ENCODE measurements at regions not wholly inside any gene's neighbourhood (a gene's known extent, or its start where the extent isn't known, plus 50 kb on each side); places are given as distances from the start of the nearest gene placed in this dataset.

DNA sequence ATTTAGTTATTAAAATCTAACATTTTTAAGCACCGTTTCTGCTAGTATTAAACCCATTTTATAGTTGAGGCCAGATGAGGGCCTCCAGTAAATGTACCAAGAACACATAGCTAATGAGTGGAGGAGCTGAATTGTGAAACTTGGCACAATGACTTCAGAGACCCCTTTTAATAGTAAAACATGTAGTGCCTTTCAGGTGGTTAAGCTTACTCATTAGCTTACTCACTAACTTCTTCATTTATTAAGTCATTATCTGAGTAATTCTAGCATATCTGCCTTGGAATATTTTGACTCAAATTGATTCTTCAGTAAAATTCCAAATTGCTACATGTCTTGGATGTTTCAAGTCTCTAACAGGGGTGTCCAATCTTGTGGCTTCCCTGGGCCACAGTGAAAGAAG, 735.2 kb downstream of the LIG4 start:
- Mint-ChIP-seq H3K36me3 (ENCODE audit: insufficient read depth) (no peaks in the 10 kb centered on the region), H3K9me3 (ENCODE audit: low read depth) (no peaks in the 10 kb centered on the region), H3K4me3 (ENCODE audit: low read depth) (no peak overlapping the region), H3K4me1 (ENCODE audit: low read depth) (peaks cover 10% of the 10 kb centered on the region), H3K27me3 (peaks cover 50% of the 10 kb centered on the region), H3K27ac (no peak overlapping the region)
- no peak for DNase-seq (ENCODE audit: low spot score, unreplicated experiment)
- no peak for TF ChIP-seq CTCF (IDR thresholded peaks at IDR 0.05; ENCODE audit: unreplicated experiment)

GRCh38 chr13:107477772-107478379, 737.5 kb downstream of the LIG4 start:
- Mint-ChIP-seq H3K9me3 (ENCODE audit: low read depth) (no peaks in the 10 kb centered on the region), H3K36me3 (ENCODE audit: insufficient read depth) (no peaks in the 10 kb centered on the region), H3K4me3 (ENCODE audit: low read depth) (no peak overlapping the region), H3K27ac (no peak overlapping the region), H3K27me3 (peaks cover 65% of the 10 kb centered on the region), H3K4me1 (ENCODE audit: low read depth) (peaks cover 10% of the 10 kb centered on the region)
- no peak for DNase-seq (ENCODE audit: low spot score, unreplicated experiment)
- no peak for TF ChIP-seq CTCF (IDR thresholded peaks at IDR 0.05; ENCODE audit: unreplicated experiment)

GRCh38 chr13:107475753-107476453, 739.4 kb downstream of the LIG4 start:
- Mint-ChIP-seq H3K36me3 (ENCODE audit: insufficient read depth) (no peaks in the 10 kb centered on the region), H3K4me1 (ENCODE audit: low read depth) (peaks cover 10% of the 10 kb centered on the region), H3K27ac (no peak overlapping the region), H3K4me3 (ENCODE audit: low read depth) (no peak overlapping the region), H3K9me3 (ENCODE audit: low read depth) (no peaks in the 10 kb centered on the region), H3K27me3 (peaks cover 55% of the 10 kb centered on the region)
- no peak for DNase-seq (ENCODE audit: low spot score, unreplicated experiment)
- TF ChIP-seq CTCF (IDR thresholded peaks at IDR 0.05; ENCODE audit: unreplicated experiment): no peak

GRCh38 chr13:107473253-107473652, 742.1 kb downstream of the LIG4 start:
- TF ChIP-seq CTCF (IDR thresholded peaks at IDR 0.05; ENCODE audit: unreplicated experiment): no peak
- Mint-ChIP-seq H3K4me3 (ENCODE audit: low read depth) (no peak overlapping the region), H3K9me3 (ENCODE audit: low read depth) (no peaks in the 10 kb centered on the region), H3K4me1 (ENCODE audit: low read depth) (peaks cover 10% of the 10 kb centered on the region), H3K27me3 (peaks cover 40% of the 10 kb centered on the region), H3K27ac (no peak overlapping the region), H3K36me3 (ENCODE audit: insufficient read depth) (no peaks in the 10 kb centered on the region)
- DNase-seq (ENCODE audit: low spot score, unreplicated experiment): no peak

DNA sequence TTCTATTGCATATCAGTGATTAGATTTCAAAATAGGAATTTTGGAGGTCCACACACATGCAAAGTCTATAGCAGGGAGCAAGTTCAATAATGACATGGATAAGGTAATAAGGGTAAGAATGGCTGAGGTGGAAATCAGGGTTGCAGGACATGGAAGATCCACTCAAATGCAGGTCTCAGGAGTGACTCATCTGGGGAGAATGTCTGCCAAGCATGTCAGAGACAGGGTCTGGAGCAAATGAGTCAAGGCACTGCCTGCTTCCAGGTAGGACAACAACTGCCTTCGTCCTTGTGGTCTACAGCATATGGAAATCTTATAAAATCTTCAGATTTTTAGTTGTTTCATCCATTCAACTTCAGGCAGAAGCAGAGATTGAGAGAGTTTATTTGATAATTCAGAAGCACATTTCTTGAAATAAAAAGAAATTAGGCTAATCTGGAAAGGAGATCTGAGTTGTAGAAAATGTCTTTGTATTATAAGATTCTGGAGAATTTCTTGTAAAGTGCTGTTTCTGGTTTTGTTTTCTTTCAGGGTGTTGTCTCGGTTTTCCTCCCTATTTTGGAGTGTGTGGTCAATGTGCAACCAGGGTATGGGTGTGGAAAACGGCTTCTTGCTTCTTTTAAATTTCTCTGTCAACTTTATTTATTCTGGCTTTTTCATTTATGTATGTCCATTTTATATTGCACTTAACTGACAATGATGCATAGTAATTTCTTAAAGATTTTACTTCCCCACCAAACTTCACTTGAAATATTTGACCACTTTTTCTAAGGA, 748.8 kb downstream of the LIG4 start:
- H3K27me3 Mint-ChIP-seq: peaks cover 3% of the 10 kb centered on the region
- H3K27ac Mint-ChIP-seq: no peak overlapping the region
- no peaks in the 10 kb centered on the region for H3K36me3 Mint-ChIP-seq (ENCODE audit: insufficient read depth)
- no peaks in the 10 kb centered on the region for H3K9me3 Mint-ChIP-seq (ENCODE audit: low read depth)
- no peaks in the 10 kb centered on the region for H3K4me1 Mint-ChIP-seq (ENCODE audit: low read depth)
- H3K4me3 Mint-ChIP-seq (ENCODE audit: low read depth): no peak overlapping the region
- no peak for TF ChIP-seq CTCF (IDR thresholded peaks at IDR 0.05; ENCODE audit: unreplicated experiment)
- no peak for DNase-seq (ENCODE audit: low spot score, unreplicated experiment)

Measured in progenitor cell of endocrine pancreas (in vitro differentiated cells).